ENCODE measurements at regions not wholly inside any gene's neighbourhood (a gene's known extent, or its start where the extent isn't known, plus 50 kb on each side); places are given as distances from the start of the nearest gene placed in this dataset.

DNA sequence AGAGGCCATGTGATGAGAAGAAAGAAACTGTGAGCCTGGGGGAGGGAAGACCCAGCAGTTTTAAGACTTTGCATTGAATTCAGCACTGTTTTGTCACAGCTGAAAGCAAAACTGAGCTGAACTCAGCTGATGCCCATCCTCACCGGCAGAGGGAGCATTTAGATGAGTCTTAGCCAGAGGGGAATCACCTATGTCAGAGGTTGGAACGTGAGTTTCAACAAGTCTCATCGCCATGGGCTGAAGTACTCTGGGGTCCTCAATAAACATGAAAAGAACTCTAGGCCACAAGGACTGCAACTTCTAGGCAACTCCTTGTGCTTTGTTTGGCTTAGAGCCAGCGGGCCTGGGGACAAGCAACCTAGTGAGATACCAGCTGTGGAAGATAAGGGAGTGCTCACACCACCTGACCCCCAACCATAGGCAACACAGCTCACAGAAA is 324.5 kb downstream of the TBL1XR1 start:
- H3K9ac ChIP-seq: no peak overlapping the region
- no peaks in the 10 kb centered on the region for H3K4me1 ChIP-seq (ENCODE audit: insufficient read depth)
- DNase-seq: peak; percentile 68
- no peak overlapping the region for H3K4me3 ChIP-seq
- no peaks in the 10 kb centered on the region for H3F3A ChIP-seq (ENCODE audit: insufficient read depth)
- WGBS, 2 experiments (ENCODE audit: low coverage in 1 of 2, low lambda C conversion rate in 2 of 2, missing lambda C conversion rate in 2 of 2): 14 to 15% methylated on average over 4 of the region's 4 CpGs
- in situ Hi-C loops (cut with MboI): no loop called here
- H3K27ac ChIP-seq: no peak overlapping the region
- H3K9me3 ChIP-seq (ENCODE audit: low read depth): no peaks in the 10 kb centered on the region
- no peak overlapping the region for H3K4me2 ChIP-seq (ENCODE audit: unreplicated experiment)
- H3K36me3 ChIP-seq (ENCODE audit: low read depth): no peaks in the 10 kb centered on the region
- H4K20me1 ChIP-seq (ENCODE audit: insufficient read depth): no peaks in the 10 kb centered on the region
- no peak overlapping the region; the same call in 1 of the 2 replicates for H2AFZ ChIP-seq
- no peaks in the 10 kb centered on the region for H3K79me2 ChIP-seq (ENCODE audit: insufficient read depth)
- TF ChIP-seq EZH2phosphoT487 (IDR thresholded peaks at IDR 0.05; ENCODE audit: insufficient read depth, low read depth): no peak
- no peak for TF ChIP-seq EZH2 (IDR thresholded peaks at IDR 0.05; ENCODE audit: insufficient read depth, poor library complexity, severe bottlenecking)
- no peaks in the 10 kb centered on the region for H3K9me2 ChIP-seq (ENCODE audit: insufficient read depth)
- H3K27me3 ChIP-seq (replicated peaks; ENCODE audit: insufficient read depth): no peaks in the 10 kb centered on the region

DNA sequence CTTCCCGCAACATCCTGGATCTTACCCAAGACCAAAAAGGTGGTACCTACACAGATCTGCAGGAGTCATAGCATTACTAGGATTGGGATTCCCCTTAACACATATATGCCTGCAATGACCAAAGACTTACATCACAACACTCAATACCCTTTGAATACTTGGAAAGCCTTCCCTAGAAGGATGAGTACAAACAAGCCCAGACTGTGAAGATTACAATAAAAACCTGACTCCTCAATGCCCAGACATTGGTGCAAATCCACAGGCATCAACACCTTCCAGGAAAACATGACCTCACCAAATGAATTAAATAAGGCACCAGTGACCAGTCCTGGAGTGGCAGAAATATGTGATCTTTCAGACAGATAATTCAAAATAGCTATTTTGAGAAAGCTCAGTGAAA is 326.8 kb downstream of the TBL1XR1 start:
- H3K4me3 ChIP-seq: no peak overlapping the region
- TF ChIP-seq EZH2 (IDR thresholded peaks at IDR 0.05; ENCODE audit: insufficient read depth, poor library complexity, severe bottlenecking) (no peak), EZH2phosphoT487 (IDR thresholded peaks at IDR 0.05; ENCODE audit: insufficient read depth, low read depth) (no peak)
- no peaks in the 10 kb centered on the region for H3K4me1 ChIP-seq (ENCODE audit: insufficient read depth)
- no peak overlapping the region for H2AFZ ChIP-seq
- no peaks in the 10 kb centered on the region for H3K79me2 ChIP-seq (ENCODE audit: insufficient read depth)
- in situ Hi-C loops (cut with MboI): no loop called here
- H3F3A ChIP-seq (ENCODE audit: insufficient read depth): no peaks in the 10 kb centered on the region
- H3K9ac ChIP-seq: no peak overlapping the region
- no peaks in the 10 kb centered on the region for H3K36me3 ChIP-seq (ENCODE audit: low read depth)
- no peak for DNase-seq
- no peaks in the 10 kb centered on the region for H3K27me3 ChIP-seq (replicated peaks; ENCODE audit: insufficient read depth)
- no peaks in the 10 kb centered on the region for H3K9me3 ChIP-seq (ENCODE audit: low read depth)
- no peaks in the 10 kb centered on the region for H4K20me1 ChIP-seq (ENCODE audit: insufficient read depth)
- H3K27ac ChIP-seq: no peak overlapping the region
- 52 to 78% methylated on average over 1 of the region's 1 CpG for WGBS, 2 experiments (ENCODE audit: low coverage in 1 of 2, low lambda C conversion rate in 2 of 2, missing lambda C conversion rate in 2 of 2)
- H3K9me2 ChIP-seq (ENCODE audit: insufficient read depth): no peaks in the 10 kb centered on the region
- no peak overlapping the region for H3K4me2 ChIP-seq (ENCODE audit: unreplicated experiment)

DNA sequence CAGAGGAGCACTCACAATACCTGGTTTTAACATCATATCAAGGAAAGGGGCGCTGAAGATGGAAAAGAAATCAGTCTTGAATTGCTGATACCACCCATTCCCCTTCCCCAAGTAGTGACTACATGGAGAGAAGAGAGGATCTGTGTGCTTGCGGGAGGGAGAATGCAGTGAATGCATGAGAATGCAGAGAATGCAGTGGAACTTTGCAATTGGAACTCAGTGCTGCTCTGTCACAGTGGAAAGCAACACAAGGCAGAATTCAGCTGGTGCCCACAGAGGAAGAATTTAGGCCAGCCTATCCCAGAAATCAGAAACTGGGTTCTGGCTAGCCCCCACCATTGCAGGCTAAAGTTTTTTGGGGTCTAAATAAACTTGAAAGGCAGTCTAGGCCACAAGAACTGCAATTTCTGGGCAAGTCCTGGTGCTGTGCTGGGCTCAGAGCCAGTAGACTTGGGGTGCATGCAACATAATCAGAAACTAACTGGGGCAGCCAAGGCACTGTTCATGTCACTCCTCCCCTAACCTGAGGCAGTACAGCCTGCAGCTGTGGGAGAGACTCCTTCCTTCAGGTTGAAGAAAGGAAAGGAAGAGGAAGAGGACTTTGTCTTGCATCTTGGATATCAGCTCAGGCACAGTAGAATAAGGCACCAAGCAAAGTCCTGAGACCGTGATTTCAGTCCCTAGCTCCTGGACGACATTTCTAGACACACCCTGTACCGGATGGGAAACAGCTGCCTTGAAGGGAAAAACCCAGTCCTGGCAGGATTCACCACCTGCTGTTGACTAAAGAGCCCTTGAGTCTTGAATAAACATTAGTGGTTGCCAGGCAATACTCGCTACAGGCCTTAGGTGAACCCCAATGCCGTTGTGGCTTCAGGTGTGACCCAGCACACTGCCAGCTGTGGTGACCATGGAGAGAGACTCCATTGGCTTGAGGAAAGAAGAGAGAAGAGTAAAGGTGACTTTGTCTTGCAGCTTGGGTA is 329.3 kb downstream of the TBL1XR1 start:
- Histone ChIP-seq H2AFZ (no peak overlapping the region), H3K79me2 (ENCODE audit: insufficient read depth) (no peaks in the 10 kb centered on the region), H3K4me3 (no peak overlapping the region), H3K9me3 (ENCODE audit: low read depth) (no peaks in the 10 kb centered on the region), H3K36me3 (ENCODE audit: low read depth) (no peaks in the 10 kb centered on the region), H3K4me1 (ENCODE audit: insufficient read depth) (no peaks in the 10 kb centered on the region), H3F3A (ENCODE audit: insufficient read depth) (no peaks in the 10 kb centered on the region), H3K9me2 (ENCODE audit: insufficient read depth) (no peaks in the 10 kb centered on the region), H3K9ac (no peak overlapping the region), H3K27ac (no peak overlapping the region), H4K20me1 (ENCODE audit: insufficient read depth) (no peaks in the 10 kb centered on the region), H3K27me3 (replicated peaks; ENCODE audit: insufficient read depth) (no peaks in the 10 kb centered on the region), H3K4me2 (ENCODE audit: unreplicated experiment) (no peak overlapping the region)
- TF ChIP-seq EZH2 (IDR thresholded peaks at IDR 0.05; ENCODE audit: insufficient read depth, poor library complexity, severe bottlenecking) (no peak), EZH2phosphoT487 (IDR thresholded peaks at IDR 0.05; ENCODE audit: insufficient read depth, low read depth) (no peak)
- in situ Hi-C loops (cut with MboI): no loop called here
- no peak for DNase-seq
- WGBS, 2 experiments (ENCODE audit: low coverage in 1 of 2, low lambda C conversion rate in 2 of 2, missing lambda C conversion rate in 2 of 2): 31 to 38% methylated on average over 7 of the region's 7 CpGs

DNA sequence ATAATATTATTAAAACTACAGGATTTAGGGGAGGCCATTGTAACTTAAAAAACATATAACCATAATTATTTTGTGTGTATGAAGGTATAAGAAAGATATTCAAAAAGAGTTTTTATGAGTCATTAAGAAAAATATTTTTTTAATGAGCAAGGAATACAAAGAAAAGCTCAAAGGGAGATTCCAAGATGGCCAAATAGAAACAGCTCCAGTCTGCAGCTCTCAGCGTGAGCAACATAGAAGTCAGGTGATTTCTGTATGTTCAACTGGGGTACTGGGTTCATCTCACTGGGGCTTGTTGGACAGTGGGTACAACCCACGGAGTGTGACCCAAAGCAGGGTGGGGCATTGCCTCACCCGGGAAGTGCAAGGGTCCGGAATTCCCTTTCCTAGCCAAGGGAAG is 336.1 kb downstream of the TBL1XR1 start:
- Histone ChIP-seq H3K27me3 (replicated peaks; ENCODE audit: insufficient read depth) (no peaks in the 10 kb centered on the region), H3K9me3 (ENCODE audit: low read depth) (no peaks in the 10 kb centered on the region), H3K9ac (no peak overlapping the region), H3K27ac (no peak overlapping the region), H3K9me2 (ENCODE audit: insufficient read depth) (no peaks in the 10 kb centered on the region), H4K20me1 (ENCODE audit: insufficient read depth) (no peaks in the 10 kb centered on the region), H3K36me3 (ENCODE audit: low read depth) (no peaks in the 10 kb centered on the region), H3F3A (ENCODE audit: insufficient read depth) (no peaks in the 10 kb centered on the region), H3K79me2 (ENCODE audit: insufficient read depth) (no peaks in the 10 kb centered on the region), H3K4me2 (ENCODE audit: unreplicated experiment) (no peak overlapping the region), H3K4me1 (ENCODE audit: insufficient read depth) (no peaks in the 10 kb centered on the region), H3K4me3 (no peak overlapping the region), H2AFZ (no peak overlapping the region)
- 62 to 64% methylated on average over 4 of the region's 4 CpGs for WGBS, 2 experiments (ENCODE audit: low coverage in 1 of 2, low lambda C conversion rate in 2 of 2, missing lambda C conversion rate in 2 of 2)
- in situ Hi-C loops (cut with MboI): no loop called here
- no peak for DNase-seq
- TF ChIP-seq EZH2phosphoT487 (IDR thresholded peaks at IDR 0.05; ENCODE audit: insufficient read depth, low read depth) (no peak), EZH2 (IDR thresholded peaks at IDR 0.05; ENCODE audit: insufficient read depth, poor library complexity, severe bottlenecking) (no peak)
